Panc1 (cell line): ENCODE measurements at regions not wholly inside any gene's neighbourhood (a gene's known extent, or its start where the extent isn't known, plus 50 kb on each side); places are given as distances from the start of the nearest gene placed in this dataset.

Source experiments
- CTCF ChIP-seq: fragments of 450-650 bp; IDR thresholded peaks from 2 replicates; pipeline ENCODE4 v1.5.1; 2017; ENCODE audit warnings: mild to moderate bottlenecking
- TF ChIP-seq, protein P1 (sequence below), 2 experiments: IDR thresholded peaks; 2 replicates each; pipeline ENCODE4 v1.6.1; 2011 to 2012; ENCODE audit warnings: low read depth in 2 of 2, control low read depth in 1 of 2, low read length in 1 of 2, mild to moderate bottlenecking in 1 of 2, moderate library complexity in 1 of 2; ENCODE audit not compliant: insufficient read depth in 1 of 2

GRCh38 chr13:54682184-54682583 is 1653.6 kb downstream of the OLFM4 start:
- TF ChIP-seq, protein P1, sequence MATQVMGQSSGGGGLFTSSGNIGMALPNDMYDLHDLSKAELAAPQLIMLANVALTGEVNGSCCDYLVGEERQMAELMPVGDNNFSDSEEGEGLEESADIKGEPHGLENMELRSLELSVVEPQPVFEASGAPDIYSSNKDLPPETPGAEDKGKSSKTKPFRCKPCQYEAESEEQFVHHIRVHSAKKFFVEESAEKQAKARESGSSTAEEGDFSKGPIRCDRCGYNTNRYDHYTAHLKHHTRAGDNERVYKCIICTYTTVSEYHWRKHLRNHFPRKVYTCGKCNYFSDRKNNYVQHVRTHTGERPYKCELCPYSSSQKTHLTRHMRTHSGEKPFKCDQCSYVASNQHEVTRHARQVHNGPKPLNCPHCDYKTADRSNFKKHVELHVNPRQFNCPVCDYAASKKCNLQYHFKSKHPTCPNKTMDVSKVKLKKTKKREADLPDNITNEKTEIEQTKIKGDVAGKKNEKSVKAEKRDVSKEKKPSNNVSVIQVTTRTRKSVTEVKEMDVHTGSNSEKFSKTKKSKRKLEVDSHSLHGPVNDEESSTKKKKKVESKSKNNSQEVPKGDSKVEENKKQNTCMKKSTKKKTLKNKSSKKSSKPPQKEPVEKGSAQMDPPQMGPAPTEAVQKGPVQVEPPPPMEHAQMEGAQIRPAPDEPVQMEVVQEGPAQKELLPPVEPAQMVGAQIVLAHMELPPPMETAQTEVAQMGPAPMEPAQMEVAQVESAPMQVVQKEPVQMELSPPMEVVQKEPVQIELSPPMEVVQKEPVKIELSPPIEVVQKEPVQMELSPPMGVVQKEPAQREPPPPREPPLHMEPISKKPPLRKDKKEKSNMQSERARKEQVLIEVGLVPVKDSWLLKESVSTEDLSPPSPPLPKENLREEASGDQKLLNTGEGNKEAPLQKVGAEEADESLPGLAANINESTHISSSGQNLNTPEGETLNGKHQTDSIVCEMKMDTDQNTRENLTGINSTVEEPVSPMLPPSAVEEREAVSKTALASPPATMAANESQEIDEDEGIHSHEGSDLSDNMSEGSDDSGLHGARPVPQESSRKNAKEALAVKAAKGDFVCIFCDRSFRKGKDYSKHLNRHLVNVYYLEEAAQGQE (IDR thresholded peaks at IDR 0.05; ENCODE audit: insufficient read depth in 1 of 2, low read depth in 2 of 2, low read length in 1 of 2), result no peak
- no peak for TF ChIP-seq CTCF
